Urinary bladder (tissue), 3 donors: ENCODE measurements at regions not wholly inside any gene's neighbourhood (a gene's known extent, or its start where the extent isn't known, plus 50 kb on each side); places are given as distances from the start of the nearest gene placed in this dataset.
"Not testable (repeated sequence)": the region's sequence is repeated elsewhere in the genome, so short reads cannot be mapped to it uniquely, and the experiment has no call there.

Source experiments
- DNase-seq: peaks from one replicate; pipeline ENCODE4 v3.0.0-alpha.2; 2015; ENCODE audit errors: extremely low spot score
- H3K27ac ChIP-seq: one replicate; pipeline ENCODE4 v1.5.1; 2013; ENCODE audit warnings: low read depth, mild to moderate bottlenecking, moderate library complexity
- H3K36me3 ChIP-seq: one replicate; pipeline ENCODE4 v1.6.1; 2013; ENCODE audit warnings: mild to moderate bottlenecking, moderate library complexity; ENCODE audit not compliant: insufficient read depth
- H3K4me1 ChIP-seq: one replicate; pipeline ENCODE4 v1.6.1; 2013; ENCODE audit warnings: mild to moderate bottlenecking, moderate library complexity; ENCODE audit not compliant: insufficient read depth
- H3K4me3 ChIP-seq: one replicate; pipeline ENCODE4 v1.5.1; 2013; ENCODE audit warnings: low read depth, low read length
- WGBS: extraction: QIAGEN DNeasy Blood & Tissue Kit; methylation state at CpG from one replicate; pipeline ENCODE4 v1.1.7; 2013; 5-methylcytosine and 5-hydroxymethylcytosine counted together
- donor health status: healthy with polysubstance abuse.
- donor health status: healthy.

DNA sequence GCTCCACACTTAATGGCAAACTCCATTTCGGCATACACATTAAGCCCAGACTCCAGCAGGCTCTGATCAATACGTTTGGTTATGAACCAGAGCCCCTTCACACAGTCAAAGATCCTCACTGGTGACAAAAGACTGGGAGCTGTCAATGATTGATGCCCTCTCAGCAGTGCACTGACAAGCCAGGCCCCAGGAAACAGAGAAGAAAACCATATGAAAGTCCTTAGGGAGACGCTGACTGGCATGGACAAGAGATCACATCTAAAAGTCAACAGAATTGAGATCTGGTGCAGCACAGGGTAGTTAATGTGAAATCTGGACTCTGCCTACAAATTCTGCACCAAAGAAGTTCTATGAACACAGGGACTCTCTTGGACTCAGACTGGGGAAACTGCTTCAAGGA, 600.9 kb upstream of the NRP1 start:
- no peak for DNase-seq
- no peaks in the 10 kb centered on the region for H3K36me3 ChIP-seq
- no peak overlapping the region for H3K4me3 ChIP-seq
- H3K27ac ChIP-seq = no peak overlapping the region
- H3K4me1 ChIP-seq = no peaks in the 10 kb centered on the region
- WGBS = 90% methylated on average over 3 of the region's 3 CpGs

- Histone ChIP-seq H3K27ac (no peak overlapping the region), H3K4me3 (no peak overlapping the region), H3K4me1 (no peaks in the 10 kb centered on the region), H3K36me3 (no peaks in the 10 kb centered on the region)
- WGBS = 83% methylated on average over 1 of the region's 1 CpG
- no peak for DNase-seq
These were observed 595.6 kb upstream of the NRP1 start for GRCh38 chr10:33930079-33930478.

DNA sequence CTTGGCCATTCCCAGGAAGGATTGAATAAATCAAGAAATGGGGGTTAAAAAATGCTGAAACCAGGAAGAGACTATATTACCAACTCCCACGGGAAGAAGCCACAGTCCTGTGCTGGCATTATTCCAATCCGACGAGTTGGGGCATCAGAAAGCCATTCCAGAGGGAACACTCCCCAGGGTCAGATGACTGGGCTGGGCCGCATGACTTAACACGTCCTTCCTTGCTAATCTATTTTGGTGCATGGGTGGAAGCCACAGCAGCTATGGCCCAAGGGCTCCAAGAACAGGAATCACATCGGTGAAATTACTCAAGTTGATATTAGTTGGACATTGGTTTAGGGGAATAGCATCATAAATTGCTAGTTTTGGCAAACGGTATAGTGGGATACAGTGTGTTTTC, 592.9 kb upstream of the NRP1 start:
- H3K27ac ChIP-seq = no peak overlapping the region
- no peak overlapping the region for H3K4me3 ChIP-seq
- H3K36me3 ChIP-seq = no peaks in the 10 kb centered on the region
- 77% methylated on average over 7 of the region's 7 CpGs for WGBS
- H3K4me1 ChIP-seq = no peaks in the 10 kb centered on the region
- no peak for DNase-seq

DNA sequence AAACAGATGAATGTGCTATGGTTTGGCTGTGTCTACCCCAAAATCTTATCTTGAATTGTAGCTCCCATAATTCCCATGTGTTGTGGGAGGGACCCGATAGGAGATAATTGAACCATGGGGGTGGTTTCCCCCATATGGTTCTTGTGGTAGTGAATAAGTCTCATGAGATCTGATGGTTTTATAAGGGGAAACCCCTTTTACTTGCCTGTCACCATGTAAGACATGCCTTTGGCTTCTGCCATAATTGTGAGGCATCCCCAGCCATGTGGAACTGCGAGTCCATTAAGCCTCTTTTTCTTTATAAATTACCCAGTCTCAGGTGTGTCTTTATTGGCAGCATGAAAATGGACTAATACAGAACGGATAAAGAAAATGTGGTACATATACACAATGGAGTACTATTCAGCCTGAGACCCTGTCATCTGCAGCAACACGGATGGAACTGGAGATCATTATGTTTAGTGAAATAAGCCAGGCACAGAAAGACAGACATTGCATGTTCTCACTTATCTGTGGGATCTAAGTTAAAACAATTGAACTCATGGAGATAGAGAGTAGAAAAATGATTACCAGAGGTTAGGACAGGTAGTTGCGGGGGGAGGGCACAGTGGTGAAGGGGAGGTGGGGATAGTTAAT, 587.6 kb upstream of the NRP1 start:
- WGBS = 75% methylated on average over 5 of the region's 5 CpGs
- no peak overlapping the region for H3K27ac ChIP-seq
- no peak for DNase-seq
- no peaks in the 10 kb centered on the region for H3K36me3 ChIP-seq
- no peak overlapping the region for H3K4me3 ChIP-seq
- no peaks in the 10 kb centered on the region for H3K4me1 ChIP-seq

GRCh38 chr10:33920351-33920750, 585.9 kb upstream of the NRP1 start:
- no peaks in the 10 kb centered on the region for H3K4me1 ChIP-seq
- no peak overlapping the region for H3K4me3 ChIP-seq
- H3K36me3 ChIP-seq = no peaks in the 10 kb centered on the region
- DNase-seq = no peak
- no peak overlapping the region for H3K27ac ChIP-seq
- 80% methylated on average over 1 of the region's 1 CpG for WGBS

- H3K36me3 ChIP-seq = no peaks in the 10 kb centered on the region
- 94% methylated on average over 1 of the region's 1 CpG for WGBS
- H3K4me1 ChIP-seq = no peaks in the 10 kb centered on the region
- H3K27ac ChIP-seq = no peak overlapping the region
- H3K4me3 ChIP-seq = no peak overlapping the region
- no peak for DNase-seq
These were observed 584.8 kb upstream of the NRP1 start for GRCh38 chr10:33919244-33919643.

GRCh38 chr10:33917069-33917780, 582.8 kb upstream of the NRP1 start:
- H3K36me3 ChIP-seq = no peaks in the 10 kb centered on the region
- DNase-seq = no peak
- no peaks in the 10 kb centered on the region for H3K4me1 ChIP-seq
- WGBS = 76% methylated on average over 8 of the region's 8 CpGs
- no peak overlapping the region for H3K27ac ChIP-seq
- H3K4me3 ChIP-seq = no peak overlapping the region

GRCh38 chr10:33914746-33915145, 580.3 kb upstream of the NRP1 start:
- H3K36me3 ChIP-seq = no peaks in the 10 kb centered on the region
- H3K4me1 ChIP-seq = no peaks in the 10 kb centered on the region
- no peak for DNase-seq
- no peak overlapping the region for H3K27ac ChIP-seq
- 88% methylated on average over 2 of the region's 2 CpGs for WGBS
- H3K4me3 ChIP-seq = no peak overlapping the region

DNA sequence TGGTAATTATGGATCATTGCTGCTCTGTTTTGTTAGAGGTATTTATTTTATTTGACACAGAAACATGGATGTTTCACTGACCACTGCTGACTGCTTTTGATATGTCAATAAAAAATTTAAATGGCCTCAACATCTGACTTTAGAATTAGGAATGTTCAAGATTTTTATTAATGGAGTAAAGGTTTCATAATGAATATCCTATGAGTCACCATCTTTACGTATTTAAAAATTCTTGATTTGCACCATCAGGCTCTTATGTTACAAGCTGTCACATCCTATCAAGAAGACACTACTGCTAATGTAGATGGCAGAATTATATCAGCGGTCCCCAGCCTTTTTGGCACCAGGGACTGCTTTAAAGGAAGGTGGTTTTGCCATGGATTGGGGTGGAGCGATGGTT, 578.7 kb upstream of the NRP1 start:
- no peaks in the 10 kb centered on the region for H3K4me1 ChIP-seq
- H3K27ac ChIP-seq = no peak overlapping the region
- no peak for DNase-seq
- no peaks in the 10 kb centered on the region for H3K36me3 ChIP-seq
- no peak overlapping the region for H3K4me3 ChIP-seq
- WGBS = 88% methylated on average over 3 of the region's 3 CpGs

- 82% methylated on average over 4 of the region's 4 CpGs for WGBS
- not testable (repeated sequence) for H3K36me3 ChIP-seq, H3K4me3 ChIP-seq, DNase-seq, H3K4me1 ChIP-seq, H3K27ac ChIP-seq
These were observed 575.0 kb upstream of the NRP1 start for GRCh38 chr10:33909476-33909875.

DNA sequence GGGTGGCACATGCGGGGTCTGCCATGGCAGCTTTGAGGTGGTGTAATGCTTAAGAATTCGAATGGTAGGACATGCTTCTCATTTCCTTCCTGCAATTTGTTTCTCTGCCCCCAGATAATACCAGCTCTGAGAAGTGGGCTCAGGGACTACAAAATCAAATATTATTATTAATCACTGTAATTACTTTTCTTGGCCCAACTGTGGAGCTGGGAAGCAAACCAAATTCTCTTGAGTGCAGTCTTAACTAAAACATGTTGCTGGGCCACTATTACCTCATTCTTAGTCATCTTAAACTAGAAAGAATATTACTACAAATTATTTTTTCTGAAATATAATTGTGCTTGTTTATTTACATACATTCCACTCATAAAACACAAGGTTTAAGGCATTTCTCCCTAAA, 566.7 kb upstream of the NRP1 start:
- no peaks in the 10 kb centered on the region for H3K36me3 ChIP-seq
- H3K4me1 ChIP-seq = no peaks in the 10 kb centered on the region
- WGBS = 86% methylated on average over 2 of the region's 2 CpGs
- no peak overlapping the region for H3K4me3 ChIP-seq
- H3K27ac ChIP-seq = no peak overlapping the region
- DNase-seq = no peak

GRCh38 chr10:33900596-33900995, 566.1 kb upstream of the NRP1 start:
- no peak for DNase-seq
- Histone ChIP-seq H3K27ac (no peak overlapping the region), H3K4me1 (no peaks in the 10 kb centered on the region), H3K4me3 (no peak overlapping the region), H3K36me3 (no peaks in the 10 kb centered on the region)
- 73% methylated on average over 2 of the region's 2 CpGs for WGBS

DNA sequence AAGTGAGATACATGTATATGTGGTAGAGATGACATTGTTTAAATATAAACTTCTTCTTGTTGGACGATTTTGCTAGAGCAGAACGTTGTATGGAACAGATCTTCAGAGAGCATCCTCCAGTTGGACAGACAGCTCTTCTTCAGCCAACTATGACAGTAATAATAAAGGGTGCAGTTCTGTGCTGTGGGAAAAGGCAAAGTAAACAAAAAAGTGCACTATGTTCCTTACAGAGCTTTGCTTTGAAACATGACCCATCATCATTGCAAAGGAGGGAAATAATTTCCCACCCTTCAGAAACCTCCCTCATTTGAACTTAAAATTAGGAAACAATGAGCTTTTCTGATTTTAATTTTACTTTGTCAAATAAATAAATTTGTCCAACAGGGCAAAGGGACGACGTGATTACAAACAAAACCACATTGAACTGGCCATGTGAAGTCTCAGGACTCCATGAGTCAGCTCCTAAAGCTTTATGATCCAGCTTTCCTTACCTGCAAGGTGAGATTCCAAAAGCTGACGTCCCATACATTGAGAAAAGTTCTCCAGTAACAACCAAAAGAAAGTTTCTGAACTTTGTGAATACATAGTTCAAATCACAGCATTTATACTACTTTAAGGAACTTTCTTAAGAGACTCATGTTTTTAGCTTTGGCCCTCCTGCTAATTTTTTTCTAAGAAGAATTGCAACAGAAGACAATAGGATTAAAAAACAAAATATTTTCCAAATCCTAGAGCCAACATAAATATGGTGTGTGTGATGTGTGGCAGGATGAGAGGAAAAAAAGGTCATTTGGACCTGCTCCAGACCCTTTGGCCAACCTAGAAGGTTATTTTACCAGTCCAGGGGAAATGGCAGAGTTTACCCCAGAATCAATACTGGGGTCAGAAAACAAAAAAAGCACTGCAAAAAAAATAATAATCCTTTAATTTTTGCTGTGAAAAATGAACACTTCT, 565.4 kb upstream of the NRP1 start:
- 68% methylated on average over 5 of the region's 5 CpGs for WGBS
- no peak overlapping the region for H3K4me3 ChIP-seq
- no peak overlapping the region for H3K27ac ChIP-seq
- H3K4me1 ChIP-seq = no peaks in the 10 kb centered on the region
- no peaks in the 10 kb centered on the region for H3K36me3 ChIP-seq
- no peak for DNase-seq

DNA sequence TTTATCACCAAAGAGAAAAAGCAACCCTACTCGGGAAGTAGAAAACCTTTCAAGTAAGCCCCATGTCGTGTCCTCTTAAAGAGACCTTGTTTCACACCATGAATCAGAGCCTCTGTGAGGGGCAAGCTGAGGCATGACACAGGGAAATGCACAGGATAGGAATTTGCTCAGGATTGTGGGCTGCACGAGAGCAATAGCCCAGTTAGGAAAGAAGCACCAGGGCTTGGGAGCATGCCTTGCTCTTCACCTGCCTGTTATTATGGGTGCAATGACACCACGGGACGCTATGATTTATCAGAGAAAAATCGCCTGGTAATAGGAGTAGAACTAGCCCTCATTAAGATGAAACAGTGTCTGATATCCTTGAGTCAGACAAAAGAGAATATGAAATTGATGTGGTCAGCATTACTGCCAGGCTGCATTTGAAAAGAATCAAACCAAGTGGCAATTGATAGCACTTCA, 562.9 kb upstream of the NRP1 start:
- DNase-seq = peak; percentile 26
- 70% methylated on average over 6 of the region's 6 CpGs for WGBS
- H3K36me3 ChIP-seq = no peaks in the 10 kb centered on the region
- H3K4me1 ChIP-seq = no peaks in the 10 kb centered on the region
- H3K4me3 ChIP-seq = no peak overlapping the region
- H3K27ac ChIP-seq = no peak overlapping the region
